Sigmoid colon (tissue), 6 donors: ENCODE measurements at regions not wholly inside any gene's neighbourhood (a gene's known extent, or its start where the extent isn't known, plus 50 kb on each side); places are given as distances from the start of the nearest gene placed in this dataset.

Source experiments
- DNase-seq: peaks from one replicate; pipeline ENCODE4 v3.0.0-alpha.2; 2019
- H3K27ac ChIP-seq, 4 donors: fragments of 200-600 bp; sonication (generic); one replicate each; pipeline ENCODE4 v1.5.1; 2016 to 2019; ENCODE audit warnings: mild to moderate bottlenecking in 1 of 4
- H3K27me3 ChIP-seq, 3 donors: fragments of 200-600 bp; sonication (generic); one replicate each; pipeline ENCODE4 v1.5.1; 2019; ENCODE audit warnings: mild to moderate bottlenecking in 1 of 3
- H3K36me3 ChIP-seq, 4 donors: fragments of 200-600 bp; sonication (generic); one replicate each; pipeline ENCODE4 v1.5.1; 2016 to 2019
- H3K4me1 ChIP-seq, 4 donors: fragments of 200-600 bp; sonication (generic); one replicate each; pipeline ENCODE4 v1.5.1; 2017 to 2019
- H3K4me3 ChIP-seq, 4 donors: fragments of 200-600 bp; sonication (generic); one replicate each; pipeline ENCODE4 v1.5.1; 2017 to 2019; ENCODE audit warnings: mild to moderate bottlenecking in 2 of 4, moderate library complexity in 1 of 4
- H3K9me3 ChIP-seq, 4 donors: fragments of 200-600 bp in 3 of 4; sonication (generic) in 3 of 4; one replicate each; pipeline versions ENCODE4 v1.5.1 to v1.6.1; 2013 to 2019
- EP300 ChIP-seq, 4 donors: sonication (generic); formaldehyde crosslinking; IDR thresholded peaks; one replicate each; pipeline ENCODE4 v1.6.1; 2017; ENCODE audit warnings: antibody characterized with exemption in 4 of 4
- POLR2A ChIP-seq, 2 donors: fragments of 450-650 bp; IDR thresholded peaks; one replicate each; pipeline ENCODE4 v1.6.1; 2016; ENCODE audit warnings: antibody characterized with exemption in 2 of 2, mild to moderate bottlenecking in 2 of 2, moderate library complexity in 2 of 2
- POLR2AphosphoS5 ChIP-seq, 4 donors: sonication (generic); formaldehyde crosslinking; IDR thresholded peaks; one replicate each; pipeline ENCODE4 v1.6.1; 2017; ENCODE audit warnings: antibody characterized with exemption in 4 of 4
- WGBS, 2 donors: extraction: QIAGEN DNeasy Blood & Tissue Kit; methylation state at CpG; one replicate each; pipeline ENCODE4 v1.1.7; 2013; 5-methylcytosine and 5-hydroxymethylcytosine counted together
- intact Hi-C: fragments of 100-400 bp; cut with DNase I; formaldehyde crosslinking; loops from one replicate; pipeline ENCODE4 v1.15.1; 2023
- TF ChIP-seq, protein P1 (sequence below), 4 experiments: fragments of 450-650 bp in 3 of 4; fragments of 200-600 bp in 1 of 4; IDR thresholded peaks; one replicate each; pipeline ENCODE4 v1.5.1; 2016 to 2019; ENCODE audit warnings: antibody characterized with exemption in 4 of 4, mild to moderate bottlenecking in 3 of 4, moderate library complexity in 2 of 4
- donor health status: healthy with polysubstance abuse.
- donor health status: healthy.

DNA sequence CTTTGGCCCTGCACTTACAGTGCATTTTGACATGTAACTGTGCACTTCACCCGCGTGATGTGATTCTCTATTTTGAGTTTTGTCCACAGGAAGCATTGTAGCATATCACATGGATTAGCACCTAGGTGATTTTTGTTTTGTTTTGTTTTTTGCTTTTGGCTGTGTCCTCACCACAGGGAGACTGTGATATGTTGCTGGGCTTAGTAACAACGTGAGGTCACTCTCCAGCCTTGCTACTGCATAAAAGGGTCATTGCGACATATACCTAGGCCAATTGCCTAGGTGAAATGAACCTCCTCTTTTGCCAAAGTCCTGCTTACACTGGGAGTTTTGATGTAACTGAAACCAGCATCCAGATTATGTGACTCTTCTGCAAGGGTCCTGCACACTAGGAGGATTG, 1152.9 kb upstream of the AMELY start:
- no peaks in the 10 kb centered on the region for H3K27me3 ChIP-seq
- intact Hi-C loops, result no loop called here
- no peak overlapping the region for H3K4me3 ChIP-seq
- H3K27ac ChIP-seq, result no peak overlapping the region
- H3K36me3 ChIP-seq, result no peaks in the 10 kb centered on the region
- H3K4me1 ChIP-seq, result no peaks in the 10 kb centered on the region
- WGBS, 2 donors, result 82 to 83% methylated on average over 4 of the region's 4 CpGs
- no peak for DNase-seq
- TF ChIP-seq, protein P1, sequence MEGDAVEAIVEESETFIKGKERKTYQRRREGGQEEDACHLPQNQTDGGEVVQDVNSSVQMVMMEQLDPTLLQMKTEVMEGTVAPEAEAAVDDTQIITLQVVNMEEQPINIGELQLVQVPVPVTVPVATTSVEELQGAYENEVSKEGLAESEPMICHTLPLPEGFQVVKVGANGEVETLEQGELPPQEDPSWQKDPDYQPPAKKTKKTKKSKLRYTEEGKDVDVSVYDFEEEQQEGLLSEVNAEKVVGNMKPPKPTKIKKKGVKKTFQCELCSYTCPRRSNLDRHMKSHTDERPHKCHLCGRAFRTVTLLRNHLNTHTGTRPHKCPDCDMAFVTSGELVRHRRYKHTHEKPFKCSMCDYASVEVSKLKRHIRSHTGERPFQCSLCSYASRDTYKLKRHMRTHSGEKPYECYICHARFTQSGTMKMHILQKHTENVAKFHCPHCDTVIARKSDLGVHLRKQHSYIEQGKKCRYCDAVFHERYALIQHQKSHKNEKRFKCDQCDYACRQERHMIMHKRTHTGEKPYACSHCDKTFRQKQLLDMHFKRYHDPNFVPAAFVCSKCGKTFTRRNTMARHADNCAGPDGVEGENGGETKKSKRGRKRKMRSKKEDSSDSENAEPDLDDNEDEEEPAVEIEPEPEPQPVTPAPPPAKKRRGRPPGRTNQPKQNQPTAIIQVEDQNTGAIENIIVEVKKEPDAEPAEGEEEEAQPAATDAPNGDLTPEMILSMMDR (IDR thresholded peaks at IDR 0.05), result no peak
- TF ChIP-seq EP300 (IDR thresholded peaks at IDR 0.05) (no peak), POLR2A (IDR thresholded peaks at IDR 0.05) (no peak), POLR2AphosphoS5 (IDR thresholded peaks at IDR 0.05) (no peak)
- no peaks in the 10 kb centered on the region for H3K9me3 ChIP-seq

DNA sequence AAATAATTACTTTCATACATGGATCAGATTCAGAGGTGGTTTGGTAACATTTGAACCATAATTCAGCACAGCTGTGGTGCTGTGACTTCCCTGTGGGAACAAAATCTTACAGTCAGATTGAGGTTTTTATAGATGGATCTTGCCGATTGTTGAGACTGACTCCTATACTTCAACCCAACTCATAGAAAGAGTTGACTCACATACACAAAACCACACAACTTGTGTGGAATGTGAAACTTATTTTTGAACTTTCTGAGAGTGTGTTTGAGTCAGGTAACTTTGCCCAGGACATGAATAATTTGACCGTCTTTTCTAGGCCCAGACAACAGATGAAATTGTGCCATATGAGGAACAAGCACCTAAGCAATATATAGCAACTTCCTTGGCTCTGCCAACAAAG, 1152.4 kb upstream of the AMELY start:
- Histone ChIP-seq H3K36me3 (no peaks in the 10 kb centered on the region), H3K4me1 (no peaks in the 10 kb centered on the region), H3K27ac (no peak overlapping the region), H3K27me3 (no peaks in the 10 kb centered on the region), H3K9me3 (no peaks in the 10 kb centered on the region), H3K4me3 (no peak overlapping the region)
- intact Hi-C loops, result no loop called here
- TF ChIP-seq POLR2AphosphoS5 (IDR thresholded peaks at IDR 0.05) (no peak), EP300 (IDR thresholded peaks at IDR 0.05) (no peak), POLR2A (IDR thresholded peaks at IDR 0.05) (no peak)
- TF ChIP-seq, protein P1 (IDR thresholded peaks at IDR 0.05), result no peak
- DNase-seq, result no peak
- 46 to 83% methylated on average over 2 of the region's 2 CpGs for WGBS, 2 donors

DNA sequence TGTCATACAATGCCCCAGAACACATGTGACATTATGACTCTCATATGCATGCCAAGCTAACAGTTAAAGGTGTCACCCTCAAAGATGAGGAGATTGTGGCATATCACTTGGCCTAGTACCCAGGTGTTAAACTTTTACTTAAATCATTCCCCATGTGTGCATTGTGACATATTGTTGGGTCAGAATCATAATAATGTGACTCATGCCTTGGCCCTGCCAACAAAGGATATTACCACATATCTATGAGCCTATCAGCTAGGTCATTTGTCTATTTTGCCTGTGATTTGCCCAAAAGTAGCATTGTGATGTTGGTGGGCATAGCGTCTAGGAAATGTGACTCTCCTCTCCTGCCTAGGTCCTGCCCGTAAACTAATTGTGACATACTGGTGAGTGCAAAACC, 1147.1 kb upstream of the AMELY start:
- Histone ChIP-seq H3K27ac (no peak overlapping the region), H3K36me3 (no peaks in the 10 kb centered on the region), H3K4me1 (no peaks in the 10 kb centered on the region), H3K9me3 (no peaks in the 10 kb centered on the region), H3K27me3 (no peaks in the 10 kb centered on the region), H3K4me3 (no peak overlapping the region)
- WGBS, 2 donors, result 95 to 98% methylated on average over 2 of the region's 2 CpGs
- no peak for DNase-seq
- intact Hi-C loops, result no loop called here
- TF ChIP-seq POLR2A (IDR thresholded peaks at IDR 0.05) (no peak), EP300 (IDR thresholded peaks at IDR 0.05) (no peak), POLR2AphosphoS5 (IDR thresholded peaks at IDR 0.05) (no peak)
- TF ChIP-seq, protein P1 (IDR thresholded peaks at IDR 0.05), result no peak

DNA sequence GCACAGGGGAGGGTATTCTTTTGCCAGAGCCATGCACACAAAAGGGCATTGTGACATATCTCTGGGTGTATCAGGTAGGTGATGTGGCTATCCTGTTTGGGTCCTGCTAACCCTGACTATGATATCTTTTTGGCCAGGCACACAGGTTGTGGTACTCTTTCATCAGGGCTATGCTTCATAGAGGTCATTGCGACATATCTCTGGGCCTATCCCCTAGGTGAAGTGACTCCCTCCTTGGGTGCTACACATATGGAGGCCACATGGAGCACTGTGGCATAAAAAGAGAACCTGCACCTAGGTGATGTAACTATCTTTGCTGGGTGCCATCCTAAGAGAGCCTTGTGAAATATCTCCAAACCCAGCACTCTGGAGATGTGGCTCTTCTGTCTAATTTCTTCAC, 1139.8 kb upstream of the AMELY start:
- intact Hi-C loops, result no loop called here
- no peak for DNase-seq
- no peak overlapping the region for H3K27ac ChIP-seq
- H3K36me3 ChIP-seq, result no peaks in the 10 kb centered on the region
- H3K4me1 ChIP-seq, result no peaks in the 10 kb centered on the region
- H3K9me3 ChIP-seq, result no peaks in the 10 kb centered on the region
- no peak overlapping the region for H3K4me3 ChIP-seq
- TF ChIP-seq POLR2AphosphoS5 (IDR thresholded peaks at IDR 0.05) (no peak), EP300 (IDR thresholded peaks at IDR 0.05) (no peak), POLR2A (IDR thresholded peaks at IDR 0.05) (no peak)
- TF ChIP-seq, protein P1 (IDR thresholded peaks at IDR 0.05), result no peak
- WGBS, 2 donors, result 98% methylated on average over 1 of the region's 1 CpG
- no peaks in the 10 kb centered on the region for H3K27me3 ChIP-seq

DNA sequence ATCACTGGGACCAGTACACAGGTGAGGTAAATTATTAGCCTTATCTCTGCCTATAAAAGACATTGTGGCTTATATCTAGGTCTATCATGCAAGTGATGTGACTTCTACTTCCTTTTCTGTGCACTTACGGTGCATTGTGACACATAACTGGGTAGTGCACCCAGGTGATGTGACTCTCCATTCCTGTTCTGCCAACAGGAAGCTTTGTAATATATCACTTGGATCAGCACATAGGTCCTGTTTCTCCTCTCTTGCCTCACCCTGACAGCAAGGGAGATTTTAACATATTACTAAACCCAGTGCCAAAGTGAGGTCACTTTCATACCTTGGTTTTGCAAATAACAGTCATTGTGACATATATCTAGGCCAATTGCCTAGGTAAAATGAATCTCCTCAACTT, 1129.7 kb upstream of the AMELY start:
- Histone ChIP-seq H3K27ac (no peak overlapping the region), H3K4me1 (no peaks in the 10 kb centered on the region), H3K4me3 (no peak overlapping the region), H3K27me3 (no peaks in the 10 kb centered on the region), H3K36me3 (no peaks in the 10 kb centered on the region), H3K9me3 (no peaks in the 10 kb centered on the region)
- intact Hi-C loops, result no loop called here
- TF ChIP-seq POLR2A (IDR thresholded peaks at IDR 0.05) (no peak), POLR2AphosphoS5 (IDR thresholded peaks at IDR 0.05) (no peak), EP300 (IDR thresholded peaks at IDR 0.05) (no peak)
- TF ChIP-seq, protein P1 (IDR thresholded peaks at IDR 0.05), result no peak
- DNase-seq, result no peak
- WGBS, 2 donors, result 90 to 100% methylated on average over 1 of the region's 1 CpG
